Neuronal stem cell (in vitro differentiated cells): ENCODE measurements at regions not wholly inside any gene's neighbourhood (a gene's known extent, or its start where the extent isn't known, plus 50 kb on each side); places are given as distances from the start of the nearest gene placed in this dataset.

Experiments used
- DNase-seq: peaks from one replicate; pipeline ENCODE4 v3.0.0-alpha.2; 2013; ENCODE audit warnings: low spot score
- H2AFZ ChIP-seq: one replicate; pipeline ENCODE4 v1.6.1; 2013; ENCODE audit warnings: mild to moderate bottlenecking, low read length, inconsistent platforms
- H2AK5ac ChIP-seq: 2 replicates; pipeline ENCODE4 v1.6.1; 2013; ENCODE audit warnings: low read depth, mild to moderate bottlenecking, inconsistent platforms, low read length, moderate library complexity, mixed read lengths
- H2BK120ac ChIP-seq: 2 replicates; pipeline ENCODE4 v1.6.1; 2013; ENCODE audit warnings: low read depth, mild to moderate bottlenecking, inconsistent platforms, low read length, moderate library complexity, mixed read lengths
- H2BK12ac ChIP-seq: one replicate; pipeline ENCODE4 v1.6.1; 2013; ENCODE audit warnings: low read length, inconsistent platforms
- H2BK15ac ChIP-seq: 2 replicates; pipeline ENCODE4 v1.6.1; 2013; ENCODE audit warnings: mild to moderate bottlenecking, low read length, inconsistent platforms, mixed read lengths
- H2BK5ac ChIP-seq: one replicate; pipeline ENCODE4 v1.6.1; 2013; ENCODE audit warnings: inconsistent platforms, mild to moderate bottlenecking, low read length, moderate library complexity
- H3K14ac ChIP-seq: one replicate; pipeline ENCODE4 v1.6.1; 2013; ENCODE audit warnings: low read length, inconsistent platforms
- H3K18ac ChIP-seq: 2 replicates; pipeline ENCODE4 v1.6.1; 2013; ENCODE audit warnings: low read length, inconsistent platforms
- H3K23ac ChIP-seq: 2 replicates; pipeline ENCODE4 v1.6.1; 2013; ENCODE audit warnings: low read depth, mild to moderate bottlenecking, mixed read lengths, low read length, inconsistent platforms; ENCODE audit not compliant: poor library complexity
- H3K27ac ChIP-seq: replicated peaks from 3 replicates; pipeline ENCODE4 v1.5.1; 2013; ENCODE audit warnings: low read length, inconsistent platforms
- H3K27me3 ChIP-seq, 3 experiments: 2 replicates each; pipeline ENCODE4 v1.6.1; 2013; ENCODE audit warnings: low read length in 3 of 3, mild to moderate bottlenecking in 2 of 3, inconsistent platforms in 1 of 3, low read depth in 1 of 3, mixed read lengths in 1 of 3, moderate library complexity in 1 of 3; ENCODE audit not compliant: control insufficient read depth in 3 of 3, insufficient read depth in 3 of 3
- H3K36me3 ChIP-seq, 2 donors: replicated peaks in 1 of 2; 2 replicates each; pipeline ENCODE4 v1.6.1; 2013; ENCODE audit warnings: low read length in 2 of 2; ENCODE audit not compliant: control insufficient read depth in 2 of 2, insufficient read depth in 2 of 2
- H3K4ac ChIP-seq: 2 replicates; pipeline ENCODE4 v1.6.1; 2013; ENCODE audit warnings: inconsistent platforms, mild to moderate bottlenecking, low read length, moderate library complexity
- H3K4me1 ChIP-seq, 2 donors: 1 replicate in 1 of 2; 2 replicates in 1 of 2; pipeline ENCODE4 v1.6.1; 2013; ENCODE audit warnings: low read length in 2 of 2, low read depth in 1 of 2; ENCODE audit not compliant: control insufficient read depth in 2 of 2, insufficient read depth in 1 of 2
- H3K4me2 ChIP-seq: one replicate; pipeline ENCODE4 v1.6.1; 2013; ENCODE audit warnings: mild to moderate bottlenecking, low read length, inconsistent platforms; ENCODE audit not compliant: insufficient read depth, poor library complexity, severe bottlenecking
- H3K4me3 ChIP-seq, 2 donors: 2 replicates each; pipeline ENCODE4 v1.5.1; 2013; ENCODE audit warnings: low read length in 2 of 2, mild to moderate bottlenecking in 2 of 2, inconsistent platforms in 1 of 2, moderate library complexity in 1 of 2
- H3K79me1 ChIP-seq: one replicate; pipeline ENCODE4 v1.6.1; 2013; ENCODE audit warnings: low read depth, mild to moderate bottlenecking, inconsistent platforms, low read length, moderate library complexity
- H3K9ac ChIP-seq: one replicate; pipeline ENCODE4 v1.6.1; 2013; ENCODE audit warnings: mild to moderate bottlenecking, low read depth, low read length, inconsistent platforms; ENCODE audit not compliant: poor library complexity
- H3K9me3 ChIP-seq, 2 donors: replicated peaks in 1 of 2; 2 replicates each; pipeline versions ENCODE3 to v1.6.1; 2013; ENCODE audit warnings: low read length in 2 of 2, mild to moderate bottlenecking in 2 of 2, inconsistent platforms in 1 of 2, low read depth in 1 of 2, mixed read lengths in 1 of 2, moderate library complexity in 1 of 2; ENCODE audit not compliant: control insufficient read depth in 2 of 2, insufficient read depth in 1 of 2
- H4K8ac ChIP-seq: one replicate; pipeline ENCODE4 v1.6.1; 2013; ENCODE audit warnings: low read depth, mild to moderate bottlenecking, inconsistent platforms, low read length, moderate library complexity
- H4K91ac ChIP-seq: one replicate; pipeline ENCODE4 v1.6.1; 2013; ENCODE audit warnings: low read length, low read depth, mild to moderate bottlenecking, inconsistent platforms; ENCODE audit not compliant: poor library complexity
- WGBS, 2 donors: extraction: QIAGEN DNeasy Blood & Tissue Kit; methylation state at CpG; one replicate each; pipeline ENCODE4 v1.1.7; 2013; ENCODE audit warnings: missing lambda C conversion rate in 2 of 2, mixed read lengths in 1 of 2; ENCODE audit not compliant: insufficient read length in 2 of 2, insufficient replicate concordance in 1 of 2; ENCODE audit errors: extremely low coverage in 2 of 2; 5-methylcytosine and 5-hydroxymethylcytosine counted together

DNA sequence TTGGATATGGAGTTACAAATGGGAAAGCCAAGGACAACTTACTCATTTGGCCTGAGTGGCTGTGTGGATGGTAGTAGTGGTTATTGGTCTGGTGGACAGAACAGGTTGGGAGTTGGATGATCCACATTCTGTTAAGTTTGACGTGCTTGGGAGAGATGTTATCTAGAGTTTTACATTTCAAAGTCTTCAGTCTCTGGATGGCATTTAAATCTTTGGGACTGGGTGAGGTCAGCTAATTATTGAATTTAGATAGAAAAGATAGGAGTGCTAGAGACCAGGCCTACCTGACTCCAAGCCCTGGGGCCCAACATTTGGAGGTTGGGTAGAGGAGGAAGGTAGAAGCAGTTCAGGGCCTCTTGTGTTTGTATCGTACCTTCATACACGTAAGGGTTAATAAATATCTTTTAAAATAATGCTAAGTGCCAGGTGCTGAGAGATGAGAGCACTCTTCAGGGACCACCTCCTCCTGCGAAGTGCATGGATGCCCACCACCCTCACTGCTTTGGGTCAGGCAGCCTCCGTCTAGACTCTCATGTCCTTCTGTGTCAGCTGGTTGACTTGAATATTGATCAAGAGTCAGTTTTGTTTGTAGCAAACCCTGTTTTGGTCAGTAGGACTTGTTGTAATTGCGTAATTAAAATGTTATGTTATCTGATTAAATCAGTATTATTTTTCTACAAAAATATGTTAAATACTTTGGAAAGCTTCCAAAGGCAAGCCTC is 460.4 kb upstream of the RGS6 start:
- H3K23ac ChIP-seq: no peak overlapping the region
- no CpG with 5 or more reads among the region's 6 CpGs for WGBS, 2 donors
- no peak overlapping the region for H3K4me2 ChIP-seq
- H2AFZ ChIP-seq: no peak overlapping the region
- no peak for DNase-seq
- no peak overlapping the region for H4K91ac ChIP-seq
- H3K4ac ChIP-seq: no peak overlapping the region
- no peak overlapping the region for H2BK5ac ChIP-seq
- no peaks in the 10 kb centered on the region for H3K4me1 ChIP-seq
- H3K27ac ChIP-seq: no peak overlapping the region
- H3K14ac ChIP-seq: no peak overlapping the region
- no peak overlapping the region for H2AK5ac ChIP-seq
- no peaks in the 10 kb centered on the region for H3K9me3 ChIP-seq
- no peak overlapping the region for H2BK15ac ChIP-seq
- no peak overlapping the region for H3K9ac ChIP-seq
- no peaks in the 10 kb centered on the region for H3K79me1 ChIP-seq
- no peak overlapping the region for H3K4me3 ChIP-seq
- no peak overlapping the region for H2BK12ac ChIP-seq
- H2BK120ac ChIP-seq: no peak overlapping the region
- H3K27me3 ChIP-seq: no peaks in the 10 kb centered on the region
- no peak overlapping the region for H4K8ac ChIP-seq
- H3K36me3 ChIP-seq: no peaks in the 10 kb centered on the region
- no peak overlapping the region for H3K18ac ChIP-seq

DNA sequence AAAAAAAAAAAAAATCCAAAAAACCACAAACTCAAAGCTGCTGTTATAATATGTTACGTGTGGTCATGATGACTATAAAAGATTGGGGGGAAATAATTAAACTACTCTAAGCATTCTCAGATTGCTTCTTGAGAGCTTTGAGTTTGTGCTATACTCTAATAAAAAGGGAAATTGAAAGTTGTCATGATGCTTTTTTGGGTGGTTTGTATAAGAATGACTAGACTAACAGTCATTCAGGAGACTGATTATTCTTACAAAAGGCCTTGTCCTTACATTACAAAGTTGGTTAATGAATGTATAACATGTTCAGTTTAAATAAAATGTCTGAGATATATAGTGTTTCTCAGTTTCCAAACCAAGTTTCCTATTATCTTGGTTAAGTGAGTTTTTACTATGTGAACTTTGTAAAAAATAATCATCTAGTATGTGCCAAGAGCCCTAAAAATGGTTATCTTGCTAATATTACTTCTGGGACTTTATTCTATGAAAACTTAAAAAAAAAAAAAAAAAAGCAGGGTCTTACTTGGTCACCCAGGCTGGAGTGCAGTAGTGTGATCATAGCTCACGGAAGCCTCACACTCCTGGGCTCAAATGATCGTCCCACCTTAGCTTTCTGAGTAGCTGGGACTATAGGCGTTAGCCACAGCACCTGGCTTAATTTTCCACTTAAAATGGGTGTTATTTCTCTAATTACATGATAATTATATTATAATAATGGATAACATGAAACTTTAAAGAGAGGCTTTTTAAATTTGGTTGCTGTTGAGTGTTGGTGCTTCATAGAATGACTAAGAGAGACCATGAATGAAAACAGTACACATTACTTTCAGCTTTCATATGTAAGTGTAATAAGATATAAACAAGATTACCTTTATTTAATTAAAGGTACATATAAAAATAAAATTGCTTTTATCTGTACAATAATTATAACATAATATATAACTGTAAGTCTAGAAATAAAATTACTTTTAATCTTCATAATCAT is 459.6 kb upstream of the RGS6 start:
- H2BK5ac ChIP-seq: no peak overlapping the region
- H3K23ac ChIP-seq: no peak overlapping the region
- H3K79me1 ChIP-seq: no peaks in the 10 kb centered on the region
- H3K14ac ChIP-seq: no peak overlapping the region
- WGBS, 2 donors: no CpG with 5 or more reads among the region's 4 CpGs
- H2AK5ac ChIP-seq: no peak overlapping the region
- no peak overlapping the region for H3K4me2 ChIP-seq
- H3K18ac ChIP-seq: no peak overlapping the region
- no peaks in the 10 kb centered on the region for H3K4me1 ChIP-seq
- no peak overlapping the region for H4K8ac ChIP-seq
- no peaks in the 10 kb centered on the region for H3K9me3 ChIP-seq
- no peak overlapping the region for H2BK15ac ChIP-seq
- H4K91ac ChIP-seq: no peak overlapping the region
- H3K4ac ChIP-seq: no peak overlapping the region
- H2BK12ac ChIP-seq: no peak overlapping the region
- no peak overlapping the region for H3K27ac ChIP-seq
- DNase-seq: no peak
- H2AFZ ChIP-seq: no peak overlapping the region
- H3K9ac ChIP-seq: no peak overlapping the region
- no peak overlapping the region for H3K4me3 ChIP-seq
- no peak overlapping the region for H2BK120ac ChIP-seq
- no peaks in the 10 kb centered on the region for H3K36me3 ChIP-seq
- no peaks in the 10 kb centered on the region for H3K27me3 ChIP-seq

DNA sequence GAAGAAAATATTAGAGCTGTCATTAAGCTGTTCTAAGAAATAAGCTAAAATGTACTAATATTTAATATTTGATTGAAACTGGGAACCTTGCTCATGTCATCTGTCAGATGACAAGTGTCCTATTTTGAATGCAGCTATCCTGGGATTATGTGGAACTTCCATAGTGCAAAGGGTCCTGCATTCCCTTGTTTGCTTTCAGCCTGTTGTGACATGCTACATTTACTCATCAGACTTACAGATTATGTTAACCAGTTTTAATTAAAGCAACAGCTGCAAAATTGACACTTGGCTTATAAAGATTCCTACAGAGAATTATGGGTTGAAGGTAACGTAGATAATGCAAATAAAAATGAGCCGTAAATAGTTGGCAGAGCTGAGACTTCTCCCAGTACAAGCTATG is 458.4 kb upstream of the RGS6 start:
- no peak overlapping the region for H2BK5ac ChIP-seq
- H3K36me3 ChIP-seq: no peaks in the 10 kb centered on the region
- WGBS, 2 donors: no CpG with 5 or more reads among the region's 2 CpGs

More for the DNA sequence above, 458.4 kb upstream of the RGS6 start:
- Histone ChIP-seq H3K9me3 (no peaks in the 10 kb centered on the region), H3K4ac (no peak overlapping the region), H2AK5ac (no peak overlapping the region), H3K4me1 (no peaks in the 10 kb centered on the region), H2AFZ (no peak overlapping the region), H4K8ac (no peak overlapping the region), H3K4me3 (no peak overlapping the region), H4K91ac (no peak overlapping the region), H3K14ac (no peak overlapping the region), H2BK12ac (no peak overlapping the region), H2BK15ac (no peak overlapping the region), H2BK120ac (no peak overlapping the region), H3K27me3 (no peaks in the 10 kb centered on the region), H3K18ac (no peak overlapping the region), H3K4me2 (no peak overlapping the region), H3K27ac (no peak overlapping the region), H3K23ac (no peak overlapping the region), H3K79me1 (no peaks in the 10 kb centered on the region), H3K9ac (no peak overlapping the region)
- DNase-seq: no peak
